ENCODE measurements at regions not wholly inside any gene's neighbourhood (a gene's known extent, or its start where the extent isn't known, plus 50 kb on each side); places are given as distances from the start of the nearest gene placed in this dataset.

- no TSS peak for BruUV-seq (replicated peaks)
These were observed 154.8 kb upstream of the ETV3 start for GRCh38 chr1:157292809-157293564.

GRCh38 chr1:157292302-157292701 lies 154.1 kb upstream of the ETV3 start:
- intact Hi-C loops (cut with micrococcal nuclease; ENCODE audit: unreplicated experiment) (no loop called here), in situ Hi-C loops (cut with HindIII; ENCODE audit: low pct_unique_long_range_greater_than_20kb, low sequenced_read_pairs) (no loop called here)
- ChIA-PET POLR2A (no interaction called here), CTCF (no interaction called here)
- no peaks in the 10 kb centered on the region for H3K9me3 ChIP-seq (ENCODE audit: control insufficient read depth, insufficient read depth, low read depth, low read length)
- no peak overlapping the region for H3K27ac ChIP-seq (ENCODE audit: low read length)
- no peak overlapping the region for H3K4me3 ChIP-seq (ENCODE audit: low read depth in 2 of 2, low read length in 2 of 2)
- ATAC-seq (no peak), DNase-seq (ENCODE audit: low read depth, low spot score) (no peak)
- BruUV-seq (replicated peaks), result no TSS peak
- H3K27me3 ChIP-seq (ENCODE audit: control insufficient read depth, insufficient read depth, low read length), result no peaks in the 10 kb centered on the region
- no peaks in the 10 kb centered on the region for H3K36me3 ChIP-seq (ENCODE audit: control insufficient read depth, insufficient read depth, low read length)
- H3K4me1 ChIP-seq (ENCODE audit: control insufficient read depth, insufficient read depth, low read length), result no peaks in the 10 kb centered on the region
- TF ChIP-seq POLR2AphosphoS5 (IDR thresholded peaks at IDR 0.05; ENCODE audit: low read depth, low read length) (no peak), REST (IDR thresholded peaks at IDR 0.05; ENCODE audit: insufficient read depth in 1 of 2, low read depth in 2 of 2, low read length in 1 of 2) (no peak), TCF7L2 (IDR thresholded peaks at IDR 0.05; ENCODE audit: low read depth, low read length) (no peak), CTCF (IDR thresholded peaks at IDR 0.05) (no peak), SIN3A (IDR thresholded peaks at IDR 0.05; ENCODE audit: borderline replicate concordance, insufficient read depth, low read depth, low read length) (no peak)

More at GRCh38 chr1:157292809-157293564, 154.8 kb upstream of the ETV3 start:
- Histone ChIP-seq H3K9me3 (ENCODE audit: control insufficient read depth, insufficient read depth, low read depth, low read length) (no peaks in the 10 kb centered on the region), H3K27me3 (ENCODE audit: control insufficient read depth, insufficient read depth, low read length) (no peaks in the 10 kb centered on the region), H3K4me1 (ENCODE audit: control insufficient read depth, insufficient read depth, low read length) (no peaks in the 10 kb centered on the region), H3K4me3 (ENCODE audit: low read depth in 2 of 2, low read length in 2 of 2) (no peak overlapping the region), H3K27ac (ENCODE audit: low read length) (no peak overlapping the region), H3K36me3 (ENCODE audit: control insufficient read depth, insufficient read depth, low read length) (no peaks in the 10 kb centered on the region)
- no peak for ATAC-seq
- intact Hi-C loops (cut with micrococcal nuclease; ENCODE audit: unreplicated experiment) (no loop called here), in situ Hi-C loops (cut with HindIII; ENCODE audit: low pct_unique_long_range_greater_than_20kb, low sequenced_read_pairs) (no loop called here)
- ChIA-PET POLR2A (no interaction called here), CTCF (no interaction called here)
- no peak for DNase-seq (ENCODE audit: low read depth, low spot score)
- TF ChIP-seq TCF7L2 (IDR thresholded peaks at IDR 0.05; ENCODE audit: low read depth, low read length) (no peak), POLR2AphosphoS5 (IDR thresholded peaks at IDR 0.05; ENCODE audit: low read depth, low read length) (no peak), SIN3A (IDR thresholded peaks at IDR 0.05; ENCODE audit: borderline replicate concordance, insufficient read depth, low read depth, low read length) (no peak)

GRCh38 chr1:157291083-157291482 lies 152.9 kb upstream of the ETV3 start:
- ChIA-PET POLR2A (no interaction called here), CTCF (no interaction called here)
- Histone ChIP-seq H3K36me3 (ENCODE audit: control insufficient read depth, insufficient read depth, low read length) (no peaks in the 10 kb centered on the region), H3K4me3 (ENCODE audit: low read depth in 2 of 2, low read length in 2 of 2) (no peak overlapping the region), H3K4me1 (ENCODE audit: control insufficient read depth, insufficient read depth, low read length) (no peaks in the 10 kb centered on the region), H3K9me3 (ENCODE audit: control insufficient read depth, insufficient read depth, low read depth, low read length) (no peaks in the 10 kb centered on the region), H3K27me3 (ENCODE audit: control insufficient read depth, insufficient read depth, low read length) (no peaks in the 10 kb centered on the region), H3K27ac (ENCODE audit: low read length) (no peak overlapping the region)
- BruUV-seq (replicated peaks), result no TSS peak
- no peak for DNase-seq (ENCODE audit: low read depth, low spot score)
- in situ Hi-C loops (cut with HindIII; ENCODE audit: low pct_unique_long_range_greater_than_20kb, low sequenced_read_pairs) (no loop called here), intact Hi-C loops (cut with micrococcal nuclease; ENCODE audit: unreplicated experiment) (no loop called here)
- no peak for ATAC-seq
- TF ChIP-seq SIN3A (IDR thresholded peaks at IDR 0.05; ENCODE audit: borderline replicate concordance, insufficient read depth, low read depth, low read length) (no peak), TCF7L2 (IDR thresholded peaks at IDR 0.05; ENCODE audit: low read depth, low read length) (no peak), POLR2AphosphoS5 (IDR thresholded peaks at IDR 0.05; ENCODE audit: low read depth, low read length) (no peak), REST (IDR thresholded peaks at IDR 0.05; ENCODE audit: insufficient read depth in 1 of 2, low read depth in 2 of 2, low read length in 1 of 2) (no peak), CTCF (IDR thresholded peaks at IDR 0.05) (no peak)
